ENCODE measurements at regions not wholly inside any gene's neighbourhood (a gene's known extent, or its start where the extent isn't known, plus 50 kb on each side); places are given as distances from the start of the nearest gene placed in this dataset.

DNA sequence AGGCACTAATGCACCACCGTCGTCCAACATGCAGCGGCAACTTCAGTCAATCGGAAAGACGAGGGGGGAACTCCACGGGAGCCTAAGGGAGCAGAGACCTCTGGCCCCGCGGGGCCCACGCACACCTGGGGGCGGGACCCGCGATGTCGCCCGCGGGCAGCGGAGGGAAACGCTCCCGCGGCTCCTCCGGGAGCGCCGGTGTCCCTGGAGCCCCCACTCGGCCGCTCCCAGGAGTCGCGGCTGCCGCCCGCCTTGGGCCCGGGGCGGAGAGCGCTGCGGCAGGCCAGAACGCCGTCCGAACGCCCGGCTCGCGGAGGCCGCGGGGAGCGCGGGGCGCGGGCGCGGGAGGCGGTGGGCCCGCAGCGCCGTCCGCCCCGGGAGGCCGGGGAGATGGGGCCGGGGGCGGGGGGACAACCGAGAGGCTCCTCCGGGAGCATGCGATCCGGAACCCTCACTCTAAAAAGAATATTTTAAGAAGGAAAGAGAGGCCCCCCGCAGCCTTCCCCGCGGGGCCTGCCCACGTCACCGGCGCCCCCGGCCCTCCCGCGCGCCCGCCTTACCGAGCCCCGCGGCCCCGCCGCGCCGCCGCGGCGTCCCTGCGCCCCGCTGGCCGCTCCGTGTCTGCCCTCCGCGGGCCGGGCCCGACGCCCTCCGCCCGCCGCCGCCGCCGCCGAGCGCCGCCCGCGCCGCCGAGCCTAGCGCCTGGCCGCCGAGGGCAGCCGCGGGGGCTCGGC, 86.6 kb upstream of the ARHGAP32 start:
- Histone ChIP-seq H3K27ac (ENCODE audit: low read length) (no peak overlapping the region), H3K36me3 (ENCODE audit: control insufficient read depth, low read depth, low read length) (no peaks in the 10 kb centered on the region), H3K4me1 (ENCODE audit: control insufficient read depth, low read depth, low read length) (peaks cover 35% of the 10 kb centered on the region), H3K4me3 (ENCODE audit: low read length) (peak overlapping the region; percentile 71), H3K9ac (ENCODE audit: low read length) (peak overlapping the region; percentile 38), H3K27me3 (ENCODE audit: control insufficient read depth, insufficient read depth, low read length) (peaks cover 30% of the 10 kb centered on the region), H3K9me3 (ENCODE audit: control insufficient read depth, low read depth, low read length) (no peaks in the 10 kb centered on the region)

DNA sequence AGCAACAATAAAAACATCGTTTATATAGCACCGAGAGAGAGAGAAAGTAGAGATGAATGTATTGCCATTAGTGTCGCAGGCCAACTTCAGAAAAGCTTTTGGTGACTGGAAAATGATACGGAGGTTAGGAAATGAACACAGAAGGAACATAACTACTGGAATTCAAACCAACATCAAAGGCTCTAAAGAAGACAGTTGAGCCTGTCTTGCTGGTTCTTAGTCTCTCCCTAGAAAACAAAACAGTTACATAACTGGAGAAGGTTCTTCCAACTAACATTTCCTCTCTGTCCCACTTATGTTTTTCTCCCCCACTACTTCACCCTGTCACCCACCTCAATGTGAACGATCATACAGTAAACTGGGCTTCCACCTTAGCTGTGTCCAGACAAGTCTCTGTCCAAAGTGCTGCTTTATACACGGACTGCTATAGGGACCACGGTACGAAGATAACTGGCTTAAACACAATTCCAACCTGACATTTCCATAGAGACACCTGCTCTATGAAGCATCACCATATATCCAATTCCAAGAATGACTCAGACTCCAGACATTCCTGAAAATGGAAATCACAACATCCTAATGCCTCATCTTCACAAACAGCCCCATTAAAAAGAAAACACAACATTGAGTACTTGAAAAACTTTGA, 85.2 kb upstream of the ARHGAP32 start:
- H3K9ac ChIP-seq (ENCODE audit: low read length): no peak overlapping the region
- peaks cover 30% of the 10 kb centered on the region for H3K27me3 ChIP-seq (ENCODE audit: control insufficient read depth, insufficient read depth, low read length)
- H3K4me1 ChIP-seq (ENCODE audit: control insufficient read depth, low read depth, low read length): peaks cover 22% of the 10 kb centered on the region
- H3K36me3 ChIP-seq (ENCODE audit: control insufficient read depth, low read depth, low read length): no peaks in the 10 kb centered on the region
- H3K9me3 ChIP-seq (ENCODE audit: control insufficient read depth, low read depth, low read length): no peaks in the 10 kb centered on the region
- no peak overlapping the region for H3K4me3 ChIP-seq (ENCODE audit: low read length)
- H3K27ac ChIP-seq (ENCODE audit: low read length): no peak overlapping the region

DNA sequence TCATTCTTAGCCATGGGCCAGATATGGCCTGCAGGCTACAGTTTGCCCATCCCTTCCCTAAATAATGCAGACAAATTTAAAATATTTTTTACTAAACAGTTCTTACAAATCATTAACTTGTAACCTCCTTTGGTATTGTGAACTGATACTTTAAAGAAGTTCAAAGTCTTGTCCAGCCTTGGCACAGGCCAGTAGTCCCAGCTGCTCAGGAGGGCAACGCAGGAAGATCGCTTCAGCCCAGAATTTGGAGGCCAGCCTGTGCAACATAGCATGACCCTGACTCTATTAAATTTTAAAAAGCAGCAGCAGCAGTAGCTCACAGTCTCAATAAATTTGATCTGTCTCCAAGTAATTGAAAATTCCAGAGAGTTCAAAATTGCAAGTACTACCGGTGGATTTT, 83.7 kb upstream of the ARHGAP32 start:
- Histone ChIP-seq H3K9ac (ENCODE audit: low read length) (no peak overlapping the region), H3K36me3 (ENCODE audit: control insufficient read depth, low read depth, low read length) (no peaks in the 10 kb centered on the region), H3K9me3 (ENCODE audit: control insufficient read depth, low read depth, low read length) (no peaks in the 10 kb centered on the region), H3K4me1 (ENCODE audit: control insufficient read depth, low read depth, low read length) (peaks cover 16% of the 10 kb centered on the region), H3K27ac (ENCODE audit: low read length) (no peak overlapping the region), H3K27me3 (ENCODE audit: control insufficient read depth, insufficient read depth, low read length) (peaks cover 28% of the 10 kb centered on the region), H3K4me3 (ENCODE audit: low read length) (no peak overlapping the region)

DNA sequence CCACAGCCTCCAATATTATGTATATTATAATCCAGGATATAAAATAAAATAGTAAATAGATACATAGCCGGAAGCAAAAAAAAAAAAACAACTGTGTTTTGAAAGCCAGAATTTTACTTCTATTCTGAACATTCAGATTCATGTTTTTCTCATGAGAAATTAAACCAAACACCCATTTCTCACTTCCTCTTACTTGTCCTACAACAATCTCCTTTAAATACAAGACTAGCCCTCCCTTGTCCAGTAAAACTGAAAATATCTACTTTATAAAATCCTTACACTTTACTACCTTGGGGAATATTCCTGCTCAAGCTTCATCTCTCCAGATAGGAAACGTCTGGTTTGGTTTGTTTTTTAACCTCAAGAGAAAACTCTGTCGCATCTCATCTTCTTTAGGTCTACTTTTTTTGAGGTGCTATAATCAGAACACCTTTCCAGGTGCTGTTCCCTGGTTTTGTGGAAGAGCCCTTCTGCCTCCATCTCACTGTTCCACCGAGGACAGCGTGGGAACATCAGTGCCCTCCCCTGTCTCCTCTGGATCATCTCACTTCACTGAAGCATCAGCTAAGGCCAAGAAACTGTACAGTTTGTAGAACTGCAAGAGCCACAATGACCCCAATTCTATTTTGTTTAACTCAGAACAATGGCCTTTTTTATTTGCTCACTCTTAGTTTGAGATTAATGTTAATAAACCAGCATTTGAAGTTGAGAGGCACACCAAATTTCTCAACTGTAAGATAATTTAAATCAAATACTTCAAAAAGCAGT, 82.0 kb upstream of the ARHGAP32 start:
- Histone ChIP-seq H3K27me3 (ENCODE audit: control insufficient read depth, insufficient read depth, low read length) (peaks cover 17% of the 10 kb centered on the region), H3K9ac (ENCODE audit: low read length) (no peak overlapping the region), H3K36me3 (ENCODE audit: control insufficient read depth, low read depth, low read length) (no peaks in the 10 kb centered on the region), H3K4me1 (ENCODE audit: control insufficient read depth, low read depth, low read length) (peaks cover 7% of the 10 kb centered on the region), H3K9me3 (ENCODE audit: control insufficient read depth, low read depth, low read length) (no peaks in the 10 kb centered on the region), H3K27ac (ENCODE audit: low read length) (no peak overlapping the region), H3K4me3 (ENCODE audit: low read length) (no peak overlapping the region)

DNA sequence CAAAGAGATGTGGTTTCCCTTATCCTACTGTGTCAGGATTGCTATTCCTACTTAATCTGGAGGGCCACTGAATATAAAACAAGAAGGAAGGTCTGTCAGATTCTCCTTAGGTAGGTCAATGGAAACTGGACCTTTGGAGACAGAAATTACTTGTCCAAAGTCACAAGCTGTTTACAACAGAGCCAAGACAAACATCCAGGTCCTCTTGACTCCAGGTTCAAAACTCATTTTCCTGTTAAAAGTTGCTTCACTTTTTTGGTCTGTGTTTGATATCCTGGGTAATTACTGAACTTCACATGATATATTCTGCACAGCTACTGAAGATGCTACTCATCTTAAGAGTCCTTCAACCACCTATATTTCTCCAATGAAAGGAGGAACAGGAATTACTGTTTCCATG, 81.2 kb upstream of the ARHGAP32 start:
- H3K4me3 ChIP-seq (ENCODE audit: low read length): no peak overlapping the region
- H3K36me3 ChIP-seq (ENCODE audit: control insufficient read depth, low read depth, low read length): no peaks in the 10 kb centered on the region
- H3K27me3 ChIP-seq (ENCODE audit: control insufficient read depth, insufficient read depth, low read length): peaks cover 14% of the 10 kb centered on the region
- H3K27ac ChIP-seq (ENCODE audit: low read length): no peak overlapping the region
- peaks cover 7% of the 10 kb centered on the region for H3K4me1 ChIP-seq (ENCODE audit: control insufficient read depth, low read depth, low read length)
- no peaks in the 10 kb centered on the region for H3K9me3 ChIP-seq (ENCODE audit: control insufficient read depth, low read depth, low read length)
- no peak overlapping the region for H3K9ac ChIP-seq (ENCODE audit: low read length)

DNA sequence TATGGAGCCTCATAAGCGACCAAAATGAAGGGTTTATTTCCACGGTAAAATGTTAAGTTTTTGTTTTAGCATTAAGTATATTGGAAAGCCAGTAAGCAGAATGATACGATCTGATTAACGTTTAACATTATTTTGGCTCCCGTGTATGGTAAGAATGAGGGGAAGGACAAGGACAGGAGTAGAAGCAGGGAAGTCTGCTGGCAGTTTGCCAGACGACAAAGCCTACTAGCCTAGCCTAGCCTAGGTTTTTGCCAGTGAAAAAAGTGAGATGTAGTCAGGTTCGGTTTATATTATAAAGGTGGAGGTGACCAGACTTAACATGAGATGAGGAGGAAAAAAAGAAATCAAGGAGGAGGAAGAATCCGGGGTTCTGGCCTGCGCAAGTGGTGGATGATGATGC, 78.9 kb upstream of the ARHGAP32 start:
- Histone ChIP-seq H3K4me3 (ENCODE audit: low read length) (no peak overlapping the region), H3K27ac (ENCODE audit: low read length) (no peak overlapping the region), H3K27me3 (ENCODE audit: control insufficient read depth, insufficient read depth, low read length) (no peaks in the 10 kb centered on the region)

DNA sequence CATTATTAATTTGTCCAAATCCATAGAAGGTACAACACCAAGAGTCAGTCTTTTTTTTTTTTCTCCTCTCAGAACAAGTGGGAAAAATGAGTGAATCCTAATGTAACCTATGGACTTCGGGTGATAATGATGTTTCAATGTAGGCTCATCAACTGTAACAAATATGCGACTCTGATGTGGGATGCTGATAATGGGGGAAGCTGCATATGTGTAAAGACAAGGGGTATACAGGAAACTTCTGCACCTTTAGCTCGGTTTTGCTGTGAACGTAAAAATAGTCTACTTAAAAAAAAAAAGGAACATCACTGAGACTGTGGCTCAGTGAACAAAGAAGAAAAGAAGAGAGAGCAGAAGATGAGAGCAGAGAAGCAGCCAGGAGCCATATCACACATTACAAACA, 78.3 kb upstream of the ARHGAP32 start:
- Histone ChIP-seq H3K4me1 (ENCODE audit: control insufficient read depth, low read depth, low read length) (peaks cover 11% of the 10 kb centered on the region), H3K36me3 (ENCODE audit: control insufficient read depth, low read depth, low read length) (no peaks in the 10 kb centered on the region), H3K9ac (ENCODE audit: low read length) (no peak overlapping the region), H3K9me3 (ENCODE audit: control insufficient read depth, low read depth, low read length) (no peaks in the 10 kb centered on the region), H3K4me3 (ENCODE audit: low read length) (no peak overlapping the region), H3K27ac (ENCODE audit: low read length) (no peak overlapping the region), H3K27me3 (ENCODE audit: control insufficient read depth, insufficient read depth, low read length) (no peaks in the 10 kb centered on the region)

More for the DNA sequence above, 78.9 kb upstream of the ARHGAP32 start:
- peaks cover 11% of the 10 kb centered on the region for H3K4me1 ChIP-seq (ENCODE audit: control insufficient read depth, low read depth, low read length)
- no peaks in the 10 kb centered on the region for H3K9me3 ChIP-seq (ENCODE audit: control insufficient read depth, low read depth, low read length)
- H3K36me3 ChIP-seq (ENCODE audit: control insufficient read depth, low read depth, low read length): no peaks in the 10 kb centered on the region
- no peak overlapping the region for H3K9ac ChIP-seq (ENCODE audit: low read length)

DNA sequence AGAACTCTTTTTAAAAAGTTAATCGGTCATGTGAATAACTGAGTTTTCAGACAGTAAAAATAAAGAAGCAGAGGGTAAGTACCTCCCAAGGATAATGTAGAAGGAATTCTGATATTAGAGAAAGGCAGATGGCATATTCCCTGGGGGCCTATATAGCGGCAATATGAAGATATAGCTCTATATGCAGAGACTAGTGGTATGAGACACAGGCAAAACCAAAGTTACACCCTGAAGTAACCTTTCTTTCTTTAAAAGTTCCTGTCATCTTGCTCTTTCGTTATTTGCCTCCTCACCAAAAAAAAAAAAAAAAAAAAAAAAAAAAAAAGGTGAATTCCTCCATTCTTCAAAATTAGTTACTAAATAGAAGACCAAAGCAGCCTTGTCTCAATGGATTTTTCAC, 76.2 kb upstream of the ARHGAP32 start:
- no peak overlapping the region for H3K9ac ChIP-seq (ENCODE audit: low read length)
- no peak overlapping the region for H3K27ac ChIP-seq (ENCODE audit: low read length)
- no peak overlapping the region for H3K4me3 ChIP-seq (ENCODE audit: low read length)
- no peaks in the 10 kb centered on the region for H3K9me3 ChIP-seq (ENCODE audit: control insufficient read depth, low read depth, low read length)
- H3K27me3 ChIP-seq (ENCODE audit: control insufficient read depth, insufficient read depth, low read length): no peaks in the 10 kb centered on the region
- H3K36me3 ChIP-seq (ENCODE audit: control insufficient read depth, low read depth, low read length): no peaks in the 10 kb centered on the region
- peaks cover 11% of the 10 kb centered on the region for H3K4me1 ChIP-seq (ENCODE audit: control insufficient read depth, low read depth, low read length)

DNA sequence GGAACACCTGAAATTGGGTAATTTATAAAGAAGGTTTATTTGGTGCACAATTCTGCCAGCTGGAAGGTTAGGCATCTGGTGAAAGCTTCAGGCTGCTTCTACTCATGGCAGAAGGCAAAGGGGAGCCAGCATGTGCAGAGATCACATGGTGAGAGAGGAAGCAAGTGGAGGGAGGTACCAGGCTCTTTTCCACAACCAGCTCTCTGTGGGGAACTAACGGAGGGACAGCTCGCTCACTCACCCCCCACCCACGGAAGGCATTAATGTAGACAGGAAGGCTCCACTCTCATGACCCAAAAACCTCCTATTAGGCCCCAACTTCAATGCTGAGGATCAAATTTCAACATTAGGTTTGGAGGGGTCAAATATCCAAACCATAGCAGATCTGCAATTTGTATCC, 75.6 kb upstream of the ARHGAP32 start:
- Histone ChIP-seq H3K36me3 (ENCODE audit: control insufficient read depth, low read depth, low read length) (no peaks in the 10 kb centered on the region), H3K9me3 (ENCODE audit: control insufficient read depth, low read depth, low read length) (no peaks in the 10 kb centered on the region), H3K4me3 (ENCODE audit: low read length) (no peak overlapping the region), H3K4me1 (ENCODE audit: control insufficient read depth, low read depth, low read length) (peaks cover 11% of the 10 kb centered on the region), H3K27me3 (ENCODE audit: control insufficient read depth, insufficient read depth, low read length) (no peaks in the 10 kb centered on the region), H3K27ac (ENCODE audit: low read length) (no peak overlapping the region), H3K9ac (ENCODE audit: low read length) (no peak overlapping the region)

DNA sequence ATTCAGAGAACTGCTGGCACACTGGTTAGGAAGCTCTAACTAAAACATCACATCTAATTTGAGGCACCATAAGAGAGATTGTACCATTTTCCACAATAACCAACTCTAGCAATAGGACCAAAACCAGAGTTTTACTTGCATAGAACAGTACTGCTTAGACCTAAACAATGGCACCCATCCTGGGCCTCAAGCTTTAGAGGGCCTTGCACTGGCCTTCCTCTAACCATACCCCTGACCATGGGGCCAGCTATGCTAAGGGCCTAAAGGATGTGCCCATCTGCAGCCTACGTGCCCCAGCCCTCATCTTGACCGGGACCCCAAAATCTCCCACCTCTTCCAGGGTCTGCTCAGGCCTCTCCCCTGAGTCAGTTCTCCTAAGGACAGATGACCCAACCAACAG, 74.4 kb upstream of the ARHGAP32 start:
- no peaks in the 10 kb centered on the region for H3K27me3 ChIP-seq (ENCODE audit: control insufficient read depth, insufficient read depth, low read length)
- H3K4me1 ChIP-seq (ENCODE audit: control insufficient read depth, low read depth, low read length): peaks cover 13% of the 10 kb centered on the region
- no peaks in the 10 kb centered on the region for H3K9me3 ChIP-seq (ENCODE audit: control insufficient read depth, low read depth, low read length)
- H3K9ac ChIP-seq (ENCODE audit: low read length): no peak overlapping the region
- no peak overlapping the region for H3K4me3 ChIP-seq (ENCODE audit: low read length)
- no peaks in the 10 kb centered on the region for H3K36me3 ChIP-seq (ENCODE audit: control insufficient read depth, low read depth, low read length)
- H3K27ac ChIP-seq (ENCODE audit: low read length): no peak overlapping the region

DNA sequence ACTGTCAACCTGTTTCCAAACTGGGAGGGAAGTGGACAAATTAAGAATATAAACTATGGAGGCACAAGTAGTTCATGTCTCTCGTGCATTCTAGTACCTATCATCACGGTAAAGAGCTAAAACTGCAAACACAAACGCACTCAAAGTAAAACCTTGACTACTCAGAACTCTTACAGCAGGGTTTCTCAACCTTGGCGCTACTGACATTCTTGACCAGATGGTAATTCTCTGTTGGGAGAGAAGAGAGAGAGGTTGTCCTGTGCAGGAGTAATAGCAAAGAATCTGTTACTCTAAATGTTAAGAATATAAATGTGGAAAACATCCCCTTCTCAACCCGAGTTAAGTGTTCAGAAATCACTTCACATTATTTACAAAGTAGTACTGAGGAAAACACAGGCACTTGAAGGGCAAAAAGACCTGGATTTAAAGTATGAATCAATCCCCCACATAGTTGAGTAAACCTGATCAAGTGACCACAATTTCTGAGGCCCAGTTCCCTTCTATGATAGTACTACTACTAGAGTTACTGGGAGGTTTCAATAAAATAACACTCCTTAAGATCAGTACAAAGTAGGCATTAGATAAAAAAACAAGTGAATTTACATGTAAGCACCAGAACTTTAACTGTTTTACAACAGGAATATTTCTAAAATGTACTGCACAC, 73.1 kb upstream of the ARHGAP32 start:
- Histone ChIP-seq H3K4me1 (ENCODE audit: control insufficient read depth, low read depth, low read length) (peaks cover 23% of the 10 kb centered on the region), H3K9me3 (ENCODE audit: control insufficient read depth, low read depth, low read length) (no peaks in the 10 kb centered on the region), H3K36me3 (ENCODE audit: control insufficient read depth, low read depth, low read length) (no peaks in the 10 kb centered on the region), H3K9ac (ENCODE audit: low read length) (no peak overlapping the region), H3K4me3 (ENCODE audit: low read length) (no peak overlapping the region), H3K27ac (ENCODE audit: low read length) (no peak overlapping the region), H3K27me3 (ENCODE audit: control insufficient read depth, insufficient read depth, low read length) (no peaks in the 10 kb centered on the region)
